ENCODE measurements at regions not wholly inside any gene's neighbourhood (a gene's known extent, or its start where the extent isn't known, plus 50 kb on each side); places are given as distances from the start of the nearest gene placed in this dataset.
A peak's percentile ranks its signal among the peaks of the same experiment; 100 is the strongest.

DNA sequence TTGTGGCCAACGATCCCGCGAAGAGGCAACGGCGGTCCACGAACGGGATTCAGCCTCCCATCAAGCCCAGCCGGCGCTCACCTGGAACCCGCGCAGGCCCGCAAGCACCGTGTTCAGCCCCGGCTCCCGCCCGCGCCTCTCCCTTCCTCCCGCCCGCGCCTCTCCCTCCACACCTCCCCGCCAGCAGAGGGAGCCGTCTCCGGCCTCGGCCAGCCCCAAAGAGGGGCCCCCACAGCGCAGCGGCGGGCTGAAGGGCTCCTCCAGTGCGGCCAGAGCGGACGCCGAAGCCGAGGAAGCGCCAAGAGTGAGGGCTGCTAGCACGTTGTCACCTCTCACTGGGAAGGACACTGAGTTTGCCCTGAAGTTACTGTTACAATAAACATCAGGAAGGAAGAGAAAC is 55.3 kb upstream of the LAPTM4A start:
- Histone ChIP-seq H3K27ac (ENCODE audit: low read depth in 2 of 2, low read length in 2 of 2) (peak overlapping the region in 1 of 2 donors; percentile 15), H3K27me3 (ENCODE audit: control insufficient read depth, insufficient read depth, low read length) (no peaks in the 10 kb centered on the region), H3K4me1 (ENCODE audit: control insufficient read depth in 2 of 3, insufficient read depth in 2 of 3, low read depth in 1 of 3, low read length in 3 of 3) (peaks cover 0 to 6% (median 0%) of the 10 kb centered on the region in 3 donors), H3K36me3 (ENCODE audit: control insufficient read depth in 2 of 3, insufficient read depth in 3 of 3, low read length in 3 of 3) (no peaks in the 10 kb centered on the region), H3K9ac (ENCODE audit: low read length in 3 of 3) (no peak overlapping the region), H3K9me3 (ENCODE audit: control insufficient read depth in 2 of 3, insufficient read depth in 1 of 3, low read length in 3 of 3) (peaks cover 0 to 9% (median 0%) of the 10 kb centered on the region in 3 donors), H3K4me3 (ENCODE audit: low read length in 3 of 3) (peak overlapping the region in 1 of 3 donors; percentile 35)
- DNase-seq (peak in 4 of 5 donors; percentile 50 to 85 (median 62)), FAIRE-seq (no peak)
- intact Hi-C loops (cut with DNase I), result no loop called here
- TF ChIP-seq, protein P1, sequence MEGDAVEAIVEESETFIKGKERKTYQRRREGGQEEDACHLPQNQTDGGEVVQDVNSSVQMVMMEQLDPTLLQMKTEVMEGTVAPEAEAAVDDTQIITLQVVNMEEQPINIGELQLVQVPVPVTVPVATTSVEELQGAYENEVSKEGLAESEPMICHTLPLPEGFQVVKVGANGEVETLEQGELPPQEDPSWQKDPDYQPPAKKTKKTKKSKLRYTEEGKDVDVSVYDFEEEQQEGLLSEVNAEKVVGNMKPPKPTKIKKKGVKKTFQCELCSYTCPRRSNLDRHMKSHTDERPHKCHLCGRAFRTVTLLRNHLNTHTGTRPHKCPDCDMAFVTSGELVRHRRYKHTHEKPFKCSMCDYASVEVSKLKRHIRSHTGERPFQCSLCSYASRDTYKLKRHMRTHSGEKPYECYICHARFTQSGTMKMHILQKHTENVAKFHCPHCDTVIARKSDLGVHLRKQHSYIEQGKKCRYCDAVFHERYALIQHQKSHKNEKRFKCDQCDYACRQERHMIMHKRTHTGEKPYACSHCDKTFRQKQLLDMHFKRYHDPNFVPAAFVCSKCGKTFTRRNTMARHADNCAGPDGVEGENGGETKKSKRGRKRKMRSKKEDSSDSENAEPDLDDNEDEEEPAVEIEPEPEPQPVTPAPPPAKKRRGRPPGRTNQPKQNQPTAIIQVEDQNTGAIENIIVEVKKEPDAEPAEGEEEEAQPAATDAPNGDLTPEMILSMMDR (IDR thresholded peaks at IDR 0.05; ENCODE audit: borderline replicate concordance, extremely low read depth, insufficient read depth), result peak; percentile 46

DNA sequence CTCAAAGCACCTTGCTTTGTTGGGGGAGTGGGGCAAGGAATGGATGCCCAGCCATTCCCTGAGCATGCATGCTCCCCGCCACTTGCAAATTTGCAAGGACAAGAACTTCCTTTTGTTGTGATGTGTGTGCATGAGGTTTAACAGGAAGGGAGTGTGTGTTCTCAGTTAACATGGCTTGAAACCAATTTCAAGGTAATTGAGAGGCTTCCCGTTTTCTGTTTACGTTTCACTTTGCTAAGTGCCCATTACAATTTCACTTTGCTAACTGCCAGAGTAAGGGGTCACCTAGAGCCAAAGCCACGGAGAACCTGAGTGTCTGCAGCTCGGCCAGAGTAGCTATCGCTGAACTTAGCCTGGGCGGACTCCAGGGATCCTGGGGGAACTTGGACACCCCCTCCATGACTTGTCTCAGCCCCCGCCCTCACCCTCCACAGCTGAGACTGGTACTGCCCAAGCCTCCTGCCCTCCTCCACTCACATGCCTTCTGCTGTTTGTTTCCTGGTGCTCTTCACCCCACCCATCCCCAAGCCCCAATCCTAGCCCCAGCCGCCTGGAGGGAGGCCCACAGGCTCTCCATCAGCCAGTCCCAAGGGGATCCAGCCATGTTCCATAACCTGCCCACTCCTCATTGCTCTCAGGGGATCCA is 53.6 kb upstream of the LAPTM4A start:
- Histone ChIP-seq H3K9me3 (ENCODE audit: control insufficient read depth in 2 of 3, insufficient read depth in 1 of 3, low read length in 3 of 3) (peaks cover 0 to 12% (median 0%) of the 10 kb centered on the region in 3 donors), H3K4me3 (ENCODE audit: low read length in 3 of 3) (no peak overlapping the region), H3K9ac (ENCODE audit: low read length in 3 of 3) (no peak overlapping the region), H3K27me3 (ENCODE audit: control insufficient read depth, insufficient read depth, low read length) (no peaks in the 10 kb centered on the region), H3K4me1 (ENCODE audit: control insufficient read depth in 2 of 3, insufficient read depth in 2 of 3, low read depth in 1 of 3, low read length in 3 of 3) (peaks cover 0 to 6% (median 0%) of the 10 kb centered on the region in 3 donors), H3K36me3 (ENCODE audit: control insufficient read depth in 2 of 3, insufficient read depth in 3 of 3, low read length in 3 of 3) (no peaks in the 10 kb centered on the region), H3K27ac (ENCODE audit: low read depth in 2 of 2, low read length in 2 of 2) (peak overlapping the region in 1 of 2 donors; percentile 16)
- FAIRE-seq (no peak), DNase-seq (peak in 2 of 5 donors; percentile 28 to 87)
- TF ChIP-seq, protein P1 (IDR thresholded peaks at IDR 0.05; ENCODE audit: borderline replicate concordance, extremely low read depth, insufficient read depth), result no peak
- intact Hi-C loops (cut with DNase I), result no loop called here

DNA sequence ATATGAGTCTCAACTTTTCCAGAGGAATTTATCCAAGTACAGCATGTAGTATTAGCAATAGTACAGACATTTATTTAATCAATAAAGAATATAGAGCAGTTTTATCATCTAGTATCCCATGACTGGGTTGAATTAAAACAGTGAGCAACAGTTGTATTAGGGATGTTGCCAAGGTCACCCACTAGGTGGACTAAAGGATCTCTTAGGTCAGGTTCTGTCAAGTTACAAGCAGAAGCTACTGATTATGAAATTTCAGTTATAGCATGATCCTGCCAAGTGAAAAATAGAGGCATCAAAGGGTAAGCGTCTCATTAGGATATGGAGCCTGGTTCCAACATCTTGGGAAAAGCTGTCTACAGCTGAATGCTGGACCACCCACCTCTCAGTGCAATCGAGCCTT is 52.1 kb upstream of the LAPTM4A start:
- peaks cover 0 to 12% (median 0%) of the 10 kb centered on the region in 3 donors for H3K9me3 ChIP-seq (ENCODE audit: control insufficient read depth in 2 of 3, insufficient read depth in 1 of 3, low read length in 3 of 3)
- H3K4me1 ChIP-seq (ENCODE audit: control insufficient read depth in 2 of 3, insufficient read depth in 2 of 3, low read depth in 1 of 3, low read length in 3 of 3), result peaks cover 0 to 5% (median 0%) of the 10 kb centered on the region in 3 donors
- intact Hi-C loops (cut with DNase I), result no loop called here
- DNase-seq, result no peak
- FAIRE-seq, result no peak
- H3K27me3 ChIP-seq (ENCODE audit: control insufficient read depth, insufficient read depth, low read length), result no peaks in the 10 kb centered on the region
- no peak overlapping the region for H3K9ac ChIP-seq (ENCODE audit: low read length in 3 of 3)
- H3K27ac ChIP-seq (ENCODE audit: low read depth in 2 of 2, low read length in 2 of 2), result no peak overlapping the region
- TF ChIP-seq, protein P1 (IDR thresholded peaks at IDR 0.05; ENCODE audit: borderline replicate concordance, extremely low read depth, insufficient read depth), result peak; percentile 22
- H3K36me3 ChIP-seq (ENCODE audit: control insufficient read depth in 2 of 3, insufficient read depth in 3 of 3, low read length in 3 of 3), result no peaks in the 10 kb centered on the region
- H3K4me3 ChIP-seq (ENCODE audit: low read length in 3 of 3), result no peak overlapping the region

Measured in kidney (tissue), 13 donors.